Hindlimb muscle (tissue), 1 donor: ENCODE measurements at regions not wholly inside any gene's neighbourhood (a gene's known extent, or its start where the extent isn't known, plus 50 kb on each side); places are given as distances from the start of the nearest gene placed in this dataset.

ENCODE experiments used
- DNase-seq: peaks from one replicate; pipeline ENCODE4 v3.0.0-alpha.2; 2013

- DNase-seq, result no peak
Observed at GRCh38 chr2:145597809-145598208, 1077.9 kb upstream of the ZEB2 start.

GRCh38 chr2:145597006-145597405 lies 1077.1 kb upstream of the ZEB2 start:
- no peak for DNase-seq

GRCh38 chr2:145596416-145596815 lies 1076.5 kb upstream of the ZEB2 start:
- DNase-seq, result no peak

- DNase-seq, result no peak
Observed at GRCh38 chr2:145595296-145595695, 1075.4 kb upstream of the ZEB2 start.

- DNase-seq, result peak; percentile 45
Observed at GRCh38 chr2:145593991-145594614, 1074.2 kb upstream of the ZEB2 start.

GRCh38 chr2:145593280-145593679 lies 1073.4 kb upstream of the ZEB2 start:
- DNase-seq, result no peak

GRCh38 chr2:145592361-145592760 lies 1072.4 kb upstream of the ZEB2 start:
- DNase-seq, result no peak

GRCh38 chr2:145591109-145591809 lies 1071.3 kb upstream of the ZEB2 start:
- no peak for DNase-seq

GRCh38 chr2:145587922-145588321 lies 1068.0 kb upstream of the ZEB2 start:
- DNase-seq, result no peak

GRCh38 chr2:145584353-145584752 lies 1064.4 kb upstream of the ZEB2 start:
- DNase-seq, result no peak

- no peak for DNase-seq
Observed at GRCh38 chr2:145573608-145574007, 1053.7 kb upstream of the ZEB2 start.

- no peak for DNase-seq
Observed at GRCh38 chr2:145572238-145572637, 1052.3 kb upstream of the ZEB2 start.

- no peak for DNase-seq
Observed at GRCh38 chr2:145569108-145569507, 1049.2 kb upstream of the ZEB2 start.

- no peak for DNase-seq
Observed at GRCh38 chr2:145563741-145564615, 1044.1 kb upstream of the ZEB2 start.

GRCh38 chr2:145561152-145561551 lies 1041.2 kb upstream of the ZEB2 start:
- no peak for DNase-seq

- no peak for DNase-seq
Observed at GRCh38 chr2:145558617-145559350, 1038.9 kb upstream of the ZEB2 start.

- DNase-seq, result no peak
Observed at GRCh38 chr2:145555360-145555759, 1035.4 kb upstream of the ZEB2 start.

- DNase-seq, result no peak
Observed at GRCh38 chr2:145551686-145552085, 1031.8 kb upstream of the ZEB2 start.

- no peak for DNase-seq
Observed at GRCh38 chr2:145548479-145548878, 1028.6 kb upstream of the ZEB2 start.

- DNase-seq, result no peak
Observed at GRCh38 chr2:145547620-145548019, 1027.7 kb upstream of the ZEB2 start.

GRCh38 chr2:145546091-145546490 lies 1026.2 kb upstream of the ZEB2 start:
- no peak for DNase-seq

- DNase-seq, result no peak
Observed at GRCh38 chr2:145543856-145544255, 1023.9 kb upstream of the ZEB2 start.

- no peak for DNase-seq
Observed at GRCh38 chr2:145543155-145543554, 1023.2 kb upstream of the ZEB2 start.
